ENCODE measurements at regions not wholly inside any gene's neighbourhood (a gene's known extent, or its start where the extent isn't known, plus 50 kb on each side); places are given as distances from the start of the nearest gene placed in this dataset.
A peak's percentile ranks its signal among the peaks of the same experiment; 100 is the strongest.

DNA sequence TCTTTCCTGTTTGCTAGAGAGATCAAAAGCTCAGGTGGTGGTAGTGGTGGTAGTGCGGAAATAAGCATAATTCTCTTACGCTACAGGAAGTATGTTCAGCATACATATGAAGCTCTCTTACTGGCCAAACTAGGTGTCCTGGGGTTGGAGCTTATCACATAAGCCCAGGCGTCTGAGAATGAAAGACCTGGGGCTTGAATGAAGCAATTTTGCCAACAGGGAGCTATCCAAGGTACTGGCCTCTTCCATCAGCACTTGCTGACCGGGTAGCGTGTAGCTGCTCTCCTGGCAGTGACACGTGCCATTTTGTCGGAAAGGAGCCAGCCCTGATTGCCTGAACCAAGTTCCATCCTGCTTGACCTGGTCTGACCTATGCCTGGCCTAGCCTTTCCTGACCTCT lies 65.9 kb upstream of the HPF1 start (continued):
- TF ChIP-seq ZBTB3 (CRISPR knock-in tag; IDR thresholded peaks at IDR 0.05; ENCODE audit: borderline replicate concordance, low read depth), result no peak
- TF ChIP-seq ZSCAN12 (CRISPR knock-in tag; IDR thresholded peaks at IDR 0.05), result peak; percentile 88; the same call in 1 of the 2 replicates
- TF ChIP-seq TMF1 (CRISPR knock-in tag; IDR thresholded peaks at IDR 0.05; ENCODE audit: low read depth), result no peak
- TF ChIP-seq, protein P1, sequence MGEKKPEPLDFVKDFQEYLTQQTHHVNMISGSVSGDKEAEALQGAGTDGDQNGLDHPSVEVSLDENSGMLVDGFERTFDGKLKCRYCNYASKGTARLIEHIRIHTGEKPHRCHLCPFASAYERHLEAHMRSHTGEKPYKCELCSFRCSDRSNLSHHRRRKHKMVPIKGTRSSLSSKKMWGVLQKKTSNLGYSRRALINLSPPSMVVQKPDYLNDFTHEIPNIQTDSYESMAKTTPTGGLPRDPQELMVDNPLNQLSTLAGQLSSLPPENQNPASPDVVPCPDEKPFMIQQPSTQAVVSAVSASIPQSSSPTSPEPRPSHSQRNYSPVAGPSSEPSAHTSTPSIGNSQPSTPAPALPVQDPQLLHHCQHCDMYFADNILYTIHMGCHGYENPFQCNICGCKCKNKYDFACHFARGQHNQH (CRISPR knock-in tag; IDR thresholded peaks at IDR 0.05), result no peak
- TF ChIP-seq, protein P2, sequence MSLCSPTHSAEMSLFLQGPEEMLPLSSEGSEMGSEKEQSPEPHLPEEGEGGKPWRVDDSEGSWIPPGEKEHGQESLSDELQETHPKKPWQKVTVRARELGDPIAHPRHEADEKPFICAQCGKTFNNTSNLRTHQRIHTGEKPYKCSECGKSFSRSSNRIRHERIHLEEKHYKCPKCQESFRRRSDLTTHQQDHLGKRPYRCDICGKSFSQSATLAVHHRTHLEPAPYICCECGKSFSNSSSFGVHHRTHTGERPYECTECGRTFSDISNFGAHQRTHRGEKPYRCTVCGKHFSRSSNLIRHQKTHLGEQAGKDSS (CRISPR knock-in tag; IDR thresholded peaks at IDR 0.05; ENCODE audit: borderline replicate concordance, low read depth), result no peak
- no peak for TF ChIP-seq RFXAP (CRISPR knock-in tag; IDR thresholded peaks at IDR 0.05; ENCODE audit: borderline replicate concordance)
- peak; percentile 62; the same call in 1 of the 2 replicates for TF ChIP-seq ZNF737 (CRISPR knock-in tag; IDR thresholded peaks at IDR 0.05; ENCODE audit: borderline replicate concordance)
- 0 out of 2 replicates have a peak, but pooled peaks have one; percentile 28 for TF ChIP-seq ZNF552 (CRISPR knock-in tag; IDR thresholded peaks at IDR 0.05; ENCODE audit: borderline replicate concordance)
- no peak for TF ChIP-seq ZNF446 (CRISPR knock-in tag; IDR thresholded peaks at IDR 0.05)
- TF ChIP-seq KLF13 (CRISPR knock-in tag; IDR thresholded peaks at IDR 0.05), result no peak
- TF ChIP-seq, protein P3, sequence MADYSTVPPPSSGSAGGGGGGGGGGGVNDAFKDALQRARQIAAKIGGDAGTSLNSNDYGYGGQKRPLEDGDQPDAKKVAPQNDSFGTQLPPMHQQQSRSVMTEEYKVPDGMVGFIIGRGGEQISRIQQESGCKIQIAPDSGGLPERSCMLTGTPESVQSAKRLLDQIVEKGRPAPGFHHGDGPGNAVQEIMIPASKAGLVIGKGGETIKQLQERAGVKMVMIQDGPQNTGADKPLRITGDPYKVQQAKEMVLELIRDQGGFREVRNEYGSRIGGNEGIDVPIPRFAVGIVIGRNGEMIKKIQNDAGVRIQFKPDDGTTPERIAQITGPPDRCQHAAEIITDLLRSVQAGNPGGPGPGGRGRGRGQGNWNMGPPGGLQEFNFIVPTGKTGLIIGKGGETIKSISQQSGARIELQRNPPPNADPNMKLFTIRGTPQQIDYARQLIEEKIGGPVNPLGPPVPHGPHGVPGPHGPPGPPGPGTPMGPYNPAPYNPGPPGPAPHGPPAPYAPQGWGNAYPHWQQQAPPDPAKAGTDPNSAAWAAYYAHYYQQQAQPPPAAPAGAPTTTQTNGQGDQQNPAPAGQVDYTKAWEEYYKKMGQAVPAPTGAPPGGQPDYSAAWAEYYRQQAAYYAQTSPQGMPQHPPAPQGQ (CRISPR knock-in tag; IDR thresholded peaks at IDR 0.05; ENCODE audit: borderline replicate concordance), result no peak
- TF ChIP-seq, protein P4, sequence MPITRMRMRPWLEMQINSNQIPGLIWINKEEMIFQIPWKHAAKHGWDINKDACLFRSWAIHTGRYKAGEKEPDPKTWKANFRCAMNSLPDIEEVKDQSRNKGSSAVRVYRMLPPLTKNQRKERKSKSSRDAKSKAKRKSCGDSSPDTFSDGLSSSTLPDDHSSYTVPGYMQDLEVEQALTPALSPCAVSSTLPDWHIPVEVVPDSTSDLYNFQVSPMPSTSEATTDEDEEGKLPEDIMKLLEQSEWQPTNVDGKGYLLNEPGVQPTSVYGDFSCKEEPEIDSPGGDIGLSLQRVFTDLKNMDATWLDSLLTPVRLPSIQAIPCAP (CRISPR knock-in tag; IDR thresholded peaks at IDR 0.05; ENCODE audit: low read depth), result no peak
- TF ChIP-seq PHF21A (CRISPR knock-in tag; IDR thresholded peaks at IDR 0.05), result no peak
- TF ChIP-seq, protein P5, sequence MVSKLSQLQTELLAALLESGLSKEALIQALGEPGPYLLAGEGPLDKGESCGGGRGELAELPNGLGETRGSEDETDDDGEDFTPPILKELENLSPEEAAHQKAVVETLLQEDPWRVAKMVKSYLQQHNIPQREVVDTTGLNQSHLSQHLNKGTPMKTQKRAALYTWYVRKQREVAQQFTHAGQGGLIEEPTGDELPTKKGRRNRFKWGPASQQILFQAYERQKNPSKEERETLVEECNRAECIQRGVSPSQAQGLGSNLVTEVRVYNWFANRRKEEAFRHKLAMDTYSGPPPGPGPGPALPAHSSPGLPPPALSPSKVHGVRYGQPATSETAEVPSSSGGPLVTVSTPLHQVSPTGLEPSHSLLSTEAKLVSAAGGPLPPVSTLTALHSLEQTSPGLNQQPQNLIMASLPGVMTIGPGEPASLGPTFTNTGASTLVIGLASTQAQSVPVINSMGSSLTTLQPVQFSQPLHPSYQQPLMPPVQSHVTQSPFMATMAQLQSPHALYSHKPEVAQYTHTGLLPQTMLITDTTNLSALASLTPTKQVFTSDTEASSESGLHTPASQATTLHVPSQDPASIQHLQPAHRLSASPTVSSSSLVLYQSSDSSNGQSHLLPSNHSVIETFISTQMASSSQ (IDR thresholded peaks at IDR 0.05; ENCODE audit: low read depth), result no peak
- TF ChIP-seq, protein P5 (CRISPR knock-in tag; IDR thresholded peaks at IDR 0.05; ENCODE audit: borderline replicate concordance), result no peak
- no peak for TF ChIP-seq SRSF1 (optimal IDR thresholded peaks at IDR 0.05; ENCODE audit: low read depth, low read length)
- no peak for TF ChIP-seq ZFY (CRISPR knock-in tag; IDR thresholded peaks at IDR 0.05)
- TF ChIP-seq ZSCAN20 (CRISPR knock-in tag; IDR thresholded peaks at IDR 0.05; ENCODE audit: borderline replicate concordance), result no peak
- TF ChIP-seq SOX6 (IDR thresholded peaks at IDR 0.05), result no peak
- TF ChIP-seq SOX6 (CRISPR knock-in tag; IDR thresholded peaks at IDR 0.05), result no peak
- no peak for TF ChIP-seq KMT2A (CRISPR knock-in tag; IDR thresholded peaks at IDR 0.05)

Measured in HepG2 (cell line).